PC-3 (cell line): ENCODE measurements at regions not wholly inside any gene's neighbourhood (a gene's known extent, or its start where the extent isn't known, plus 50 kb on each side); places are given as distances from the start of the nearest gene placed in this dataset.

Source experiments
- ATAC-seq: fragments of 200-7000 bp; cut with Tn5 transposase; 2 replicates; pipeline ENCODE4 v1.9.1; 2020; ENCODE audit warnings: mild to moderate bottlenecking, moderate library complexity
- BruUV-seq: library from RNA; stranded (reverse); fragments of 400-500 nt; replicated peaks from 2 replicates; lab custom pipeline; 2021; lab: Mats Ljungman, UMichigan
- CTCF ChIA-PET: fragments of 300-600 bp; sonication (Branson Sonifier 250); formaldehyde crosslinking; loops from one replicate; lab custom pipeline; 2022; ENCODE audit warnings: antibody characterized with exemption; lab: Charles Lee
- POLR2A ChIA-PET: fragments of 300-600 bp; sonication (Branson Sonifier 250); formaldehyde crosslinking; loops from one replicate; lab custom pipeline; 2022; ENCODE audit warnings: antibody characterized with exemption; ENCODE audit not compliant: unreplicated experiment; lab: Charles Lee
- DNase-seq: peaks from one replicate; pipeline ENCODE4 v3.0.0-alpha.2; 2015
- H2AFZ ChIP-seq: fragments of 300-600 bp; sonication (generic); 2 replicates; pipeline ENCODE4 v1.6.0; 2016; ENCODE audit warnings: antibody characterized with exemption, low read length
- H3F3A ChIP-seq: fragments of 300-600 bp; sonication (generic); one replicate; pipeline ENCODE4 v1.6.0; 2017; ENCODE audit warnings: antibody characterized with exemption, low read length, control low read depth, mild to moderate bottlenecking; ENCODE audit not compliant: unreplicated experiment
- H3K27ac ChIP-seq: fragments of 300-600 bp; sonication (generic); 2 replicates; pipeline ENCODE4 v1.5.1; 2016; ENCODE audit warnings: mild to moderate bottlenecking, low read length
- H3K27me3 ChIP-seq: fragments of 300-600 bp; sonication (generic); 2 replicates; pipeline ENCODE4 v1.6.1; 2016; ENCODE audit warnings: low read length, mixed read lengths
- H3K36me3 ChIP-seq: fragments of 300-600 bp; sonication (generic); 2 replicates; pipeline ENCODE4 v1.6.1; 2016; ENCODE audit warnings: low read depth, mixed run types, low read length, mixed read lengths
- H3K4me1 ChIP-seq: fragments of 300-600 bp; sonication (generic); 2 replicates; pipeline ENCODE4 v1.5.1; 2016; ENCODE audit warnings: low read length; ENCODE audit not compliant: insufficient read depth
- H3K4me2 ChIP-seq: fragments of 300-600 bp; sonication (generic); 2 replicates; pipeline ENCODE4 v1.6.0; 2016; ENCODE audit warnings: low read length
- H3K4me3 ChIP-seq: fragments of 300-600 bp; sonication (generic); 2 replicates; pipeline ENCODE4 v1.5.1; 2016; ENCODE audit warnings: mild to moderate bottlenecking, low read length, mixed read lengths
- H3K79me2 ChIP-seq: fragments of 300-600 bp; sonication (generic); 2 replicates; pipeline ENCODE4 v1.6.1; 2017; ENCODE audit warnings: low read length, mixed read lengths
- H3K9ac ChIP-seq: fragments of 300-600 bp; sonication (generic); 2 replicates; pipeline ENCODE4 v1.6.0; 2016; ENCODE audit warnings: mild to moderate bottlenecking, low read length
- H3K9me2 ChIP-seq: fragments of 300-600 bp; sonication (generic); replicated peaks from 2 replicates; pipeline ENCODE4 v1.6.1; 2016; ENCODE audit warnings: mixed run types, low read length, mixed read lengths
- H3K9me3 ChIP-seq: fragments of 300-600 bp; sonication (generic); 2 replicates; pipeline ENCODE4 v1.6.1; 2016; ENCODE audit warnings: low read length, mixed read lengths
- H4K20me1 ChIP-seq: fragments of 300-600 bp; sonication (generic); 2 replicates; pipeline ENCODE4 v1.6.1; 2016; ENCODE audit warnings: low read length, mixed read lengths
- EZH2 ChIP-seq: fragments of 300-600 bp; sonication (generic); IDR thresholded peaks from one replicate; pipeline ENCODE4 v1.6.1; 2017; ENCODE audit warnings: antibody characterized with exemption, mild to moderate bottlenecking, low read length; ENCODE audit not compliant: unreplicated experiment
- EZH2phosphoT487 ChIP-seq: fragments of 300-600 bp; sonication (generic); IDR thresholded peaks from 2 replicates; pipeline ENCODE4 v1.6.1; 2018; ENCODE audit warnings: mild to moderate bottlenecking, antibody characterized with exemption, low read length, borderline replicate concordance
- intact Hi-C: fragments of 100-400 bp; cut with micrococcal nuclease; formaldehyde crosslinking; loops from 2 replicates; pipeline ENCODE4 v1.9.0; 2023
- TF ChIP-seq, protein P1 (sequence below): fragments of 300-600 bp; sonication (generic); conservative IDR thresholded peaks from 2 replicates; pipeline ENCODE4 v1.5.1; 2017; ENCODE audit warnings: antibody characterized with exemption, low read depth, mild to moderate bottlenecking, low read length

- Histone ChIP-seq H3K27ac (no peak overlapping the region), H3K79me2 (no peaks in the 10 kb centered on the region), H3K9me3 (no peaks in the 10 kb centered on the region), H4K20me1 (no peaks in the 10 kb centered on the region), H3K36me3 (no peaks in the 10 kb centered on the region), H3K9ac (no peak overlapping the region), H3K4me3 (no peak overlapping the region), H3K9me2 (no peaks in the 10 kb centered on the region), H3K4me2 (no peak overlapping the region), H3F3A (no peaks in the 10 kb centered on the region), H2AFZ (no peak overlapping the region), H3K27me3 (no peaks in the 10 kb centered on the region), H3K4me1 (no peaks in the 10 kb centered on the region)
- TF ChIP-seq, protein P1, sequence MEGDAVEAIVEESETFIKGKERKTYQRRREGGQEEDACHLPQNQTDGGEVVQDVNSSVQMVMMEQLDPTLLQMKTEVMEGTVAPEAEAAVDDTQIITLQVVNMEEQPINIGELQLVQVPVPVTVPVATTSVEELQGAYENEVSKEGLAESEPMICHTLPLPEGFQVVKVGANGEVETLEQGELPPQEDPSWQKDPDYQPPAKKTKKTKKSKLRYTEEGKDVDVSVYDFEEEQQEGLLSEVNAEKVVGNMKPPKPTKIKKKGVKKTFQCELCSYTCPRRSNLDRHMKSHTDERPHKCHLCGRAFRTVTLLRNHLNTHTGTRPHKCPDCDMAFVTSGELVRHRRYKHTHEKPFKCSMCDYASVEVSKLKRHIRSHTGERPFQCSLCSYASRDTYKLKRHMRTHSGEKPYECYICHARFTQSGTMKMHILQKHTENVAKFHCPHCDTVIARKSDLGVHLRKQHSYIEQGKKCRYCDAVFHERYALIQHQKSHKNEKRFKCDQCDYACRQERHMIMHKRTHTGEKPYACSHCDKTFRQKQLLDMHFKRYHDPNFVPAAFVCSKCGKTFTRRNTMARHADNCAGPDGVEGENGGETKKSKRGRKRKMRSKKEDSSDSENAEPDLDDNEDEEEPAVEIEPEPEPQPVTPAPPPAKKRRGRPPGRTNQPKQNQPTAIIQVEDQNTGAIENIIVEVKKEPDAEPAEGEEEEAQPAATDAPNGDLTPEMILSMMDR = no peak
- TF ChIP-seq EZH2 = no peak
- no peak for TF ChIP-seq EZH2phosphoT487
- CTCF ChIA-PET = no interaction called here
- intact Hi-C loops = no loop called here
- POLR2A ChIA-PET = no interaction called here
- BruUV-seq = no TSS peak
- DNase-seq (no peak), ATAC-seq (no peak)
Observed at GRCh38 chr6:113402544-113402943, 454.6 kb upstream of the MARCKS start.

DNA sequence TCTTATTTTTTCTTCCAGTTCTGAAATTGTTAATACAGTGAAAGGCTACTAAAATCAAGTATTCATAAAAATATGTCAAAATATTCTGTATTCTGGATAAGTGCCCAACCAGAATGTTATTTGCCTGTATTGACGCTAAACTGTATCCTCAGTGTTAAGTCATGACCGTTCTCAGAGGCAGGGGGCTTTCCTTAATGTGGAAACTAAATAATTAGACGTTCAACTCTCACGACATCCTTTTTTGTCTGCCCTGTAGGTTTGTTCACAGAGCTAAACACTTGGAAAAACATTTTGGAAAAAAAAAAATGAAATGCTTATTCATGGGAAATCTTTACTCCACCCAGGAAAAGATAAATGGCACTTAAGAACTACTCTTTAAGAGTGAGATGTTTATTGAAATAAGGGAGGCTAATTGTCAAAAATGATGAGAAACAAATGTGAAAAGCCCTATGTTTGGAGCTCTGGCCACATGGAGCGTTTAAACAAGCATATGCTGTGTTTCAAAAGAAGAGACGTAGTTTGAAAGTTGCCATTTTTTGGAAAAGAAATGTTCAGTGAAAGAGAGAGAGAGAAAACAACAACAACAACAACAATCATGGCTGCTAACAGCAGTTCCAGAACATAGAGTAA is 453.1 kb upstream of the MARCKS start:
- Histone ChIP-seq H3K9ac (no peak overlapping the region), H4K20me1 (no peaks in the 10 kb centered on the region), H3K4me2 (no peak overlapping the region), H3K4me1 (no peaks in the 10 kb centered on the region), H3K4me3 (no peak overlapping the region), H3F3A (no peaks in the 10 kb centered on the region), H3K27me3 (no peaks in the 10 kb centered on the region), H3K36me3 (no peaks in the 10 kb centered on the region), H3K27ac (no peak overlapping the region), H3K79me2 (no peaks in the 10 kb centered on the region), H2AFZ (no peak overlapping the region), H3K9me2 (no peaks in the 10 kb centered on the region), H3K9me3 (no peaks in the 10 kb centered on the region)
- TF ChIP-seq, protein P1 = no peak
- TF ChIP-seq EZH2phosphoT487 (no peak), EZH2 (no peak)
- intact Hi-C loops = no loop called here
- CTCF ChIA-PET = no interaction called here
- POLR2A ChIA-PET = no interaction called here
- ATAC-seq (no peak), DNase-seq (no peak)
- no TSS peak for BruUV-seq

GRCh38 chr6:113405326-113406047 is 451.7 kb upstream of the MARCKS start:
- no TSS peak for BruUV-seq

More at GRCh38 chr6:113405326-113406047, 451.7 kb upstream of the MARCKS start:
- Histone ChIP-seq H3K27ac (no peak overlapping the region), H3K4me2 (no peak overlapping the region), H3K9me2 (no peaks in the 10 kb centered on the region), H3K27me3 (no peaks in the 10 kb centered on the region), H4K20me1 (no peaks in the 10 kb centered on the region), H3K79me2 (no peaks in the 10 kb centered on the region), H3K36me3 (no peaks in the 10 kb centered on the region), H3K9ac (no peak overlapping the region), H2AFZ (no peak overlapping the region), H3K4me3 (no peak overlapping the region), H3K4me1 (0 out of 2 replicates have a peak, but pooled peaks cover 5% of the 10 kb centered on the region), H3K9me3 (no peaks in the 10 kb centered on the region), H3F3A (no peaks in the 10 kb centered on the region)
- POLR2A ChIA-PET = interaction anchor here (0.6 kb wide), 1 partner anchor 535 kb away, joined by 4 read pairs; no protein-coding TSS in a partner anchor
- DNase-seq (no peak), ATAC-seq (no peak)
- TF ChIP-seq EZH2phosphoT487 = no peak
- TF ChIP-seq, protein P1 = no peak
- no peak for TF ChIP-seq EZH2
- CTCF ChIA-PET = no interaction called here
- intact Hi-C loops = no loop called here
